RWPE1 (cell line): ENCODE measurements at regions not wholly inside any gene's neighbourhood (a gene's known extent, or its start where the extent isn't known, plus 50 kb on each side); places are given as distances from the start of the nearest gene placed in this dataset.
A peak's percentile ranks its signal among the peaks of the same experiment; 100 is the strongest.
"Not testable (repeated sequence)": the region's sequence is repeated elsewhere in the genome, so short reads cannot be mapped to it uniquely, and the experiment has no call there.

Experiments
- CTCF ChIA-PET: fragments of 350-600 bp; sonication (Branson Sonifier 250); formaldehyde crosslinking; extraction: SDS; loops from one replicate; lab custom pipeline; 2021; lab: Yijun Ruan, JAX
- POLR2A ChIA-PET: fragments of 400-600 bp; formaldehyde crosslinking; extraction: SDS; loops from one replicate; lab custom pipeline; 2020; ENCODE audit warnings: antibody characterized with exemption; ENCODE audit not compliant: low non-redundant PET; lab: Yijun Ruan, JAX
- DNase-seq: peaks from one replicate; pipeline ENCODE4 v3.0.0; 2012; ENCODE audit warnings: low spot score
- H3K27ac ChIP-seq: fragments of 450-650 bp; 2 replicates; pipeline ENCODE4 v1.5.1; 2017
- CTCF ChIP-seq: fragments of 450-650 bp; conservative IDR thresholded peaks from 2 replicates; pipeline ENCODE4 v1.5.1; 2017; ENCODE audit warnings: low read depth, mild to moderate bottlenecking

GRCh38 chrX:111041018-111041462 lies 55.0 kb upstream of the PAK3 start:
- CTCF ChIA-PET, result interaction anchor here (0.7 kb wide), 1 partner anchor 515 kb away, joined by 3 read pairs; no protein-coding TSS in a partner anchor
- peak; percentile 45 for DNase-seq
- no peak for TF ChIP-seq CTCF
- POLR2A ChIA-PET, result no interaction called here
- peak overlapping the region; percentile 69 for H3K27ac ChIP-seq

- peak overlapping the region; percentile 69 for H3K27ac ChIP-seq
- no peak for TF ChIP-seq CTCF
- ChIA-PET CTCF (interaction anchor here (0.7 kb wide), 1 partner anchor 514 kb away, joined by 3 read pairs; no protein-coding TSS in a partner anchor), POLR2A (no interaction called here)
- peak; percentile 44 for DNase-seq
Measured at GRCh38 chrX:111040377-111041017, 55.5 kb upstream of the PAK3 start.

GRCh38 chrX:111039606-111040005 lies 56.4 kb upstream of the PAK3 start:
- no peak for DNase-seq
- ChIA-PET POLR2A (no interaction called here), CTCF (no interaction called here)
- TF ChIP-seq CTCF, result no peak
- peak overlapping the region; percentile 62; the same call in 1 of the 2 replicates for H3K27ac ChIP-seq

GRCh38 chrX:111035991-111036390 lies 60.0 kb upstream of the PAK3 start:
- ChIA-PET POLR2A (no interaction called here), CTCF (no interaction called here)
- no peak for DNase-seq
- H3K27ac ChIP-seq, result no peak overlapping the region
- TF ChIP-seq CTCF, result no peak

GRCh38 chrX:111035256-111035655 lies 60.7 kb upstream of the PAK3 start:
- no peak for TF ChIP-seq CTCF
- H3K27ac ChIP-seq, result no peak overlapping the region
- POLR2A ChIA-PET, result no interaction called here
- CTCF ChIA-PET, result no interaction called here
- no peak for DNase-seq

GRCh38 chrX:111022998-111023397 lies 73.0 kb upstream of the PAK3 start:
- DNase-seq, POLR2A ChIA-PET, CTCF ChIA-PET, H3K27ac ChIP-seq: not testable (repeated sequence)

- POLR2A ChIA-PET, result no interaction called here
- no peak for DNase-seq
- CTCF ChIA-PET, result no interaction called here
- no peak overlapping the region for H3K27ac ChIP-seq
- no peak for TF ChIP-seq CTCF
Measured at GRCh38 chrX:111020283-111020682, 75.7 kb upstream of the PAK3 start.
